ENCODE measurements at regions not wholly inside any gene's neighbourhood (a gene's known extent, or its start where the extent isn't known, plus 50 kb on each side); places are given as distances from the start of the nearest gene placed in this dataset.
A peak's percentile ranks its signal among the peaks of the same experiment; 100 is the strongest.
"Not testable (repeated sequence)": the region's sequence is repeated elsewhere in the genome, so short reads cannot be mapped to it uniquely, and the experiment has no call there.

DNA sequence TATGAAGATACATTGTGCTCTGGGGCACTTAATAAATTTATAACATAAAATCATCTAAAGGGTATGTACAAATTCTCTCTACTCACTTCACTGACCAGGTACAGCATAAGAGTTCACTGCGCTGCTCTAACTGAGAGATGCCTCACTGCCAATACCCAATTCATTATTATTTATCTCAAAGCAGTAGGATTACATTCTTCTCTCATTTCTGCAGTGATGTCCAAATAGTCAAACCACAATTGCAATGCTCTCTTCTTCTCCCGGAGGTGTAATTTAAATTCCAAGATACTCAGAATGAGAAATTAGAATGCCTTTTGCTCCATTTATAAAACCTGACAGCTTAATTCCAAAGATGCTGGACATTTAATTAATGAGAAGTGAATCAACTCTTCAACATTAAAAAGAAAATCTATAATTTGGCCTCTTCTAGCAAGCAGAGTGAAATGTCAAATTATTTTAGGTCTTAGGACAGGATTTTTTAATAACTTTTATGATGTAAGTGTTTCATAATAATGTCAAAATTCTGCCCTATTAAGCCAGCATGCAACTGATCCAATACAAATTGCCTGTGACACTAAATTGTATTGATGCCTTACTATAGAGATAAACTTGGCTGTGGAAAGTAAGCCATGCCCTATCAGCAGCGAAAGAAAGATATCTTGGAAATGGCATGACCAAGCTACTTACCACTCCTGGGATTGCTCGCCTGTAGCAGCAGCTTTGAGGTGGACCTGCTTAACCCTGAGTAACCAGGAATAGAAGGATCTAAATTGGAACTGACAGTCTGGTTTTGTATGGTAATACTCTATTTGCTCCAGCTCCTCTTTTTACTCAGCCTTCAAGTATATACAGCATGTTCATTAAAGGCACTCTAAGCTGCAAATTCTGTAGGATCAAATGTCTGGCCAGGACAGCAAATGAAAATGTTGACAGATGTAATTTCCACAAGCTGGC, 374.2 kb upstream of the TYRP1 start:
- Histone ChIP-seq H3K4me3 (ENCODE audit: low read depth, low read length, poor library complexity, severe bottlenecking) (no peak overlapping the region), H3K4me2 (ENCODE audit: low read length) (no peak overlapping the region), H3K9me2 (ENCODE audit: insufficient read depth, low read length) (no peaks in the 10 kb centered on the region), H3K79me2 (ENCODE audit: insufficient read depth, low read depth, low read length) (no peaks in the 10 kb centered on the region), H3K27ac (ENCODE audit: low read depth, low read length, poor library complexity, severe bottlenecking) (no peak overlapping the region), H4K20me1 (ENCODE audit: insufficient read depth, low read length) (no peaks in the 10 kb centered on the region), H3K9me3 (ENCODE audit: low read length) (no peaks in the 10 kb centered on the region), H3K36me3 (ENCODE audit: insufficient read depth, low read length) (no peaks in the 10 kb centered on the region), H3K4me1 (ENCODE audit: insufficient read depth, low read length, poor library complexity, severe bottlenecking) (no peaks in the 10 kb centered on the region), H2AFZ (ENCODE audit: low read length) (no peak overlapping the region)
- intact Hi-C loops (cut with micrococcal nuclease; ENCODE audit: unreplicated experiment): no loop called here
- no peak for TF ChIP-seq EZH2phosphoT487 (IDR thresholded peaks at IDR 0.05; ENCODE audit: borderline replicate concordance, low read depth, low read length)
- TF ChIP-seq CTCF (conservative IDR thresholded peaks at IDR 0.05; ENCODE audit: low read length): no peak
- no peak for DNase-seq (ENCODE audit: low spot score)
- ChIA-PET POLR2A (no interaction called here), CTCF (ENCODE audit: unreplicated experiment) (no interaction called here)
- no TSS peak for BruUV-seq (replicated peaks)

DNA sequence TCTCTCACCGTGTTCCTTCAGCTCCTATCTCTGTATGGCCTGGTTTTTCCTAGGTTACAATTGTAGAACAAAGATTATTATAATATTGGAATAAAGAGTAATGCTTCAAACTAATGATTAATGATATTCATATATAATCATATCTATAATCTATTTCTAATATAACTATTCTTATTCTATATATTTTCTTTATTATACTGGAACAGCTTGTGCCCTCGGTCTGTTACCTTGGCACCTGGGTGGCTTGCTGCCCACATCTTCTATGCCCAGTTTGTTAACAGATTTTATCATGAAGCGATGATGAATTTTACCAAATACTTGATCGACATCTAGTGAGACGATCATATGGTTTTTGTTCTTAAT, 363.6 kb upstream of the TYRP1 start:
- H3K9me3 ChIP-seq (ENCODE audit: low read length): no peaks in the 10 kb centered on the region
- no peak overlapping the region for H3K4me3 ChIP-seq (ENCODE audit: low read depth, low read length, poor library complexity, severe bottlenecking)
- POLR2A ChIA-PET: no interaction called here
- H3K27ac ChIP-seq (ENCODE audit: low read depth, low read length, poor library complexity, severe bottlenecking): no peak overlapping the region
- H3K9me2 ChIP-seq (ENCODE audit: insufficient read depth, low read length): no peaks in the 10 kb centered on the region
- no peaks in the 10 kb centered on the region for H3K79me2 ChIP-seq (ENCODE audit: insufficient read depth, low read depth, low read length)
- BruUV-seq (replicated peaks): no TSS peak
- no peak overlapping the region for H2AFZ ChIP-seq (ENCODE audit: low read length)
- no peaks in the 10 kb centered on the region for H4K20me1 ChIP-seq (ENCODE audit: insufficient read depth, low read length)
- no peaks in the 10 kb centered on the region for H3K36me3 ChIP-seq (ENCODE audit: insufficient read depth, low read length)
- CTCF ChIA-PET (ENCODE audit: unreplicated experiment): no interaction called here
- H3K4me2 ChIP-seq (ENCODE audit: low read length): no peak overlapping the region
- no peaks in the 10 kb centered on the region for H3K4me1 ChIP-seq (ENCODE audit: insufficient read depth, low read length, poor library complexity, severe bottlenecking)
- TF ChIP-seq CTCF (conservative IDR thresholded peaks at IDR 0.05; ENCODE audit: low read length) (peak; percentile 17; the same call in 1 of the 2 replicates), EZH2phosphoT487 (IDR thresholded peaks at IDR 0.05; ENCODE audit: borderline replicate concordance, low read depth, low read length) (no peak)
- intact Hi-C loops (cut with micrococcal nuclease; ENCODE audit: unreplicated experiment): no loop called here
- no peak for DNase-seq (ENCODE audit: low spot score)

DNA sequence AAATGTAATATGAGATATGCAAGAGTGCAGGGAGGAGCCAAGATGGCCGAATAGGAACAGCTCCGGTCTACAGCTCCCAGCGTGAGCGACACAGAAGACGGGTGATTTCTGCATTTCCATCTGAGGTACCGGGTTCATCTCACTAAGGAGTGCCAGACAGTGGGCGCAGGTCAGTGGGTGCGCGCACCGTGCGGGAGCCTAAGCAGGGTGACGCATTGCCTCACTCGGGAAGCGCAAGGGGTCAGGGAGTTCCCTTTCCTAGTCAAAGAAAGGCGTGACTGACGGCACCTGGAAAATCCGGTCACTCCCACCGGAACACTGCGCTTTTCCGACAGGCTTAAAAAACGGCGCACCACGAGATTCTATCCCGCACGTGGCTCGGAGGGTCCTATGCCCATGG, 359.2 kb upstream of the TYRP1 start:
- intact Hi-C loops (cut with micrococcal nuclease; ENCODE audit: unreplicated experiment); H3K4me2 ChIP-seq (ENCODE audit: low read length); POLR2A ChIA-PET: not testable (repeated sequence)

More for the DNA sequence above, 359.2 kb upstream of the TYRP1 start:
- H3K9me2 ChIP-seq (ENCODE audit: insufficient read depth, low read length); H3K36me3 ChIP-seq (ENCODE audit: insufficient read depth, low read length); CTCF ChIA-PET (ENCODE audit: unreplicated experiment); BruUV-seq (replicated peaks); H3K9me3 ChIP-seq (ENCODE audit: low read length); H3K27ac ChIP-seq (ENCODE audit: low read depth, low read length, poor library complexity, severe bottlenecking); H3K4me1 ChIP-seq (ENCODE audit: insufficient read depth, low read length, poor library complexity, severe bottlenecking); H2AFZ ChIP-seq (ENCODE audit: low read length); DNase-seq (ENCODE audit: low spot score); H3K79me2 ChIP-seq (ENCODE audit: insufficient read depth, low read depth, low read length); H3K4me3 ChIP-seq (ENCODE audit: low read depth, low read length, poor library complexity, severe bottlenecking); H4K20me1 ChIP-seq (ENCODE audit: insufficient read depth, low read length): not testable (repeated sequence)

Data from OCI-LY7 (cell line).